Naive thymus-derived CD8-positive, alpha-beta T cell (primary cell): ENCODE measurements at regions not wholly inside any gene's neighbourhood (a gene's known extent, or its start where the extent isn't known, plus 50 kb on each side); places are given as distances from the start of the nearest gene placed in this dataset.
"Not testable (repeated sequence)": the region's sequence is repeated elsewhere in the genome, so short reads cannot be mapped to it uniquely, and the experiment has no call there.

Source experiments
- ATAC-seq, 2 donors: fragments of 150-1000 bp; cut with Tn5 transposase in 1 of 2; sonication (Bioruptor Pico), chemical (Tn5 transposase) in 1 of 2; 1 replicate in 1 of 2; 2 replicates in 1 of 2; pipeline ENCODE4 v1.10.0; 2021; ENCODE audit warnings: mild to moderate bottlenecking in 2 of 2, moderate library complexity in 2 of 2
- POLR2A ChIA-PET: fragments of 350-600 bp; sonication (Branson Sonifier 250); formaldehyde crosslinking; loops from one replicate; lab custom pipeline; 2021; ENCODE audit warnings: antibody characterized with exemption; lab: Charles Lee
- DNase-seq, 10 donors: peaks; one replicate each; pipeline versions ENCODE4 v3.0.0 to v3.0.0-alpha.2; 2020 to 2022
- H3K27ac Mint-ChIP-seq, 10 donors: one replicate each; pipeline ENCODE4 v1.8.0; 2020 to 2022; ENCODE audit warnings: mild to moderate bottlenecking in 10 of 10, mixed read lengths in 10 of 10, moderate library complexity in 4 of 10, inconsistent platforms in 1 of 10
- H3K27me3 Mint-ChIP-seq, 5 donors: one replicate each; pipeline ENCODE4 v1.8.0; 2021 to 2022; ENCODE audit warnings: mixed read lengths in 5 of 5
- H3K36me3 Mint-ChIP-seq, 3 donors: one replicate each; pipeline ENCODE4 v1.8.0; 2020 to 2022; ENCODE audit warnings: mixed read lengths in 3 of 3, mild to moderate bottlenecking in 2 of 3, inconsistent platforms in 1 of 3
- H3K4me1 Mint-ChIP-seq, 4 donors: one replicate each; pipeline ENCODE4 v1.8.0; 2021 to 2022; ENCODE audit warnings: mixed read lengths in 4 of 4
- H3K4me3 Mint-ChIP-seq, 10 donors: one replicate each; pipeline ENCODE4 v1.8.0; 2020 to 2022; ENCODE audit warnings: mild to moderate bottlenecking in 10 of 10, mixed read lengths in 10 of 10, moderate library complexity in 6 of 10, inconsistent platforms in 1 of 10
- H3K9me3 Mint-ChIP-seq, 9 donors: one replicate each; pipeline ENCODE4 v1.8.0; 2020 to 2022; ENCODE audit warnings: mixed read lengths in 9 of 9, mild to moderate bottlenecking in 3 of 9, inconsistent platforms in 1 of 9, moderate library complexity in 1 of 9

DNA sequence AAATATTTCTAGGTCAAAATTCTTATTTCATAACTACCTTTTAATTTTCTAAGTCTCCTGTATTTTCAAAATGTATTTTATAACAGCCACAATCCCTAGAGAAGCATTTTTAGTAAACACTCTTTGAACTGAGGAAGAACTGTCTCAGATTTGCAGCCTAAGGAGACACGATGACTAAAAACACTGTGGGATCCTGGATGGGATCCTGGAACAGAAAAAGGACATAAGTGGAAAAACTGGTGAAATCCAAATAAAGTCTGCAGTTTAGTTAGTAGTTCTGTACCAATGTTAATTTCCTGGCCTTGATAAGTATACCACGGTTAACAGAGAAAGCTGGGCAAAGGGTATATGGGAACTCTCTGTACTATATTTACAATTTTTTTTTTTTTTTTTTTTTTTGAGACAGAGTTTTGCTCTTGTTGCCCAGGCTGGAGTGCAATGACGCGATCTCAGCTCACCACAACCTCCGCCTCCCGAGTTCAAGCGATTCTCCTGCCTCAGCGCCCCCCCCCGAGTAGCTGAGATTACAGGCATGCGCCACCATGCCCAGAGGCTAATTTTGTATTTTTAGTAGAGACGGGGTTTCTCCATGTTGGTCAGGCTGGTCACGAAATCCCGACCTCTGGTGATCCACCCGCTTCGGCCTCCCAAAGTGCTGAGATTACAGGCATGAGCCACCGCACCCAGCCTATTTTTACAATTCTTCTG is 600.2 kb upstream of the DIPK2B start:
- H3K4me3 Mint-ChIP-seq, POLR2A ChIA-PET, H3K27ac Mint-ChIP-seq, H3K27me3 Mint-ChIP-seq, H3K36me3 Mint-ChIP-seq, H3K9me3 Mint-ChIP-seq: not testable (repeated sequence)
- DNase-seq (peak in 6 of 10 donors; percentile 9 to 41 (median 19)), ATAC-seq (peak; percentile 37 to 68)
- peaks cover 0 to 26% (median 20%) of the 10 kb centered on the region in 4 donors for H3K4me1 Mint-ChIP-seq

DNA sequence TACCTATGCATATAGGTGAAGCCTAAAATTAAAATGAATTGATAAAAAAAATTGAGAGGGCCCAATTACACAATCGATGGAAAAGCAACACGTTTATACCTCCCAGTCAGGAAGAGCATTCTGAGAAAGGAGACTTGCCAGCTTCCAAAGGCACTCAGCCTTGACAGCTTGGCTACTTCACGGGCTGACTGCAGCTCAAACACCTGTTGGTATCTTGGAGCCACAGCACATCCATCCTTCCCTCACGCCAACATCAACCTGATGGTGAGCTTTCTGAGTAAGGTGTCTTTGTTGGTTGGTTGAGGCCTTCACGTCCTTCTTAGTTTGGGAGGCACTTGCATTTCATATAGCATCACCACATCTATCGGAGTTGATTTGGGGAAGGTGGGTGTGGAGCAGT is 598.9 kb upstream of the DIPK2B start:
- POLR2A ChIA-PET, result no interaction called here
- no peak for ATAC-seq
- Mint-ChIP-seq H3K4me1 (peaks cover 0 to 22% (median 16%) of the 10 kb centered on the region in 4 donors), H3K36me3 (no peaks in the 10 kb centered on the region), H3K27me3 (no peaks in the 10 kb centered on the region), H3K9me3 (no peaks in the 10 kb centered on the region), H3K4me3 (no peak overlapping the region), H3K27ac (no peak overlapping the region)
- DNase-seq, result no peak

DNA sequence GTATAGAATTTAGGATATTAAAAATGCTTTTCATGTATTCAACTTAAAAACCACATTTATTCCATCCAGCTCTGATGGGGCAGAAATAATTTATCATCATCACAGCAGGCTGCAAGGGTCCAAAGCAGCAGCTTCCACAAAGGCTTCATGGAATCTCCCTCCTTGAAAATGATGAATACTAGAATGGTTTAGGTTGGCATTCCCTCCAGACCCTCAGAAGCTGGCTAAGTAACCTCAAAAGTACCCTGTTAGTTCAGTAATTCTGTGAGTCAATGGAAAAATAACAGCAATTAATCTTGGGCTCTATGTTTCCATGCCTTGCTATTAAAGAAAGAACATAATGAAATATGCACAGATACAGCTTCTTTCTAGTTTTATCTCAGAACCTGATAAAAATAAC is 594.9 kb upstream of the DIPK2B start:
- DNase-seq (no peak), ATAC-seq (no peak)
- no peaks in the 10 kb centered on the region for H3K27me3 Mint-ChIP-seq
- no peaks in the 10 kb centered on the region for H3K9me3 Mint-ChIP-seq
- H3K4me3 Mint-ChIP-seq, result no peak overlapping the region
- no peaks in the 10 kb centered on the region for H3K36me3 Mint-ChIP-seq
- POLR2A ChIA-PET, result no interaction called here
- no peak overlapping the region for H3K27ac Mint-ChIP-seq
- peaks cover 1 to 15% (median 10%) of the 10 kb centered on the region in 4 donors for H3K4me1 Mint-ChIP-seq

DNA sequence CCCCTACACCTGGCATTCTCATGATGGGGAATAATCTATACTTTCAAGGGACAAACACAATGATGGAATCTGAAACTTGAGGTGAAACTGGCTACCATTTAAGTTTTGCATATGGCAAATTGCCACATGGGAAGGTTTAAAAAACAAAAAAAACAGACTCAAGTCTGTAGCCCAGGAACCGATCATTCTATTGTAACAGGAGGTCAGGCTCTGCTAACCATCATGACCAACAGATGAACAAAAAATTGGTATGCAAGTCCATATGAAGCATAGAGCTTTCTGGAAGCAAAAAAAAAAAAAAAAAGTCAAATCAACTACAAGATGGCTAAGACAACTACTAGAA is 594.3 kb upstream of the DIPK2B start:
- DNase-seq (no peak), ATAC-seq (no peak)
- H3K9me3 Mint-ChIP-seq, result no peaks in the 10 kb centered on the region
- peaks cover 1 to 15% (median 10%) of the 10 kb centered on the region in 4 donors for H3K4me1 Mint-ChIP-seq
- H3K36me3 Mint-ChIP-seq, result no peaks in the 10 kb centered on the region
- H3K27me3 Mint-ChIP-seq, result no peaks in the 10 kb centered on the region
- H3K27ac Mint-ChIP-seq, result peak overlapping the region in 1 of 10 donors; percentile 18
- POLR2A ChIA-PET, result no interaction called here
- H3K4me3 Mint-ChIP-seq, result no peak overlapping the region

DNA sequence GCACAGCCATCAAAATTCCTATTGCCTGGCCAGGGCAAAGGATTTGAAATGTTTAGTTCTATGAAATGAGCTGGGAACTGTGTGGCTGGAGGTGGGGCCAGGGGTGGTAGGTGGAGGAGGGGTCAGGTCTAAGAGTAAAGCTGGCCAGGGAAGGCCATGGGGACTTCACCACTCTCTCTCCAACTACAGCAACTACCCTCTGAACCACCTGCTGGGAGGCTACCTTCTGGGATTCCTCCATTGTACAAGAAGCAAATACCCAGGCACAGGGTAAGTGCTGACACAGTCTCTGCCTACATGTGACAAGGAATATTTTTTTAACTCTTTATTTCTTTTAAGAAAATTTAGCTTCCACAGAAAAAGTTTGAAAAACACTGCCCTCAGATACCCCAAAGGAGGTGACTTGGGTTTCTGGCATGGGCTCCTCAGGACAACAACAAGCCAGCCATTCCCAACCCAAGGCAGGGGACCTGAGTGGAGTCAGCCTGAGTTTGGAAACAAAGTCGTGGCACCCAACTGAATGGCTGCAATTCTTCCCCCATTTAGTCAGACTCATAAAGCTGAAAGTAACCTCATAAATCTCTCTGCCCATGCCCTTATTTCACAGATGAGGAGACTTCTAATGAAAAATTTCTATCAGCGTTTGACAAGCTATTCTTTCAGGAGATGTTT is 593.8 kb upstream of the DIPK2B start:
- ATAC-seq (no peak), DNase-seq (no peak)
- POLR2A ChIA-PET, result no interaction called here
- Mint-ChIP-seq H3K27ac (no peak overlapping the region), H3K4me3 (no peak overlapping the region), H3K4me1 (peaks cover 1 to 15% (median 10%) of the 10 kb centered on the region in 4 donors), H3K27me3 (no peaks in the 10 kb centered on the region), H3K36me3 (no peaks in the 10 kb centered on the region), H3K9me3 (no peaks in the 10 kb centered on the region)

DNA sequence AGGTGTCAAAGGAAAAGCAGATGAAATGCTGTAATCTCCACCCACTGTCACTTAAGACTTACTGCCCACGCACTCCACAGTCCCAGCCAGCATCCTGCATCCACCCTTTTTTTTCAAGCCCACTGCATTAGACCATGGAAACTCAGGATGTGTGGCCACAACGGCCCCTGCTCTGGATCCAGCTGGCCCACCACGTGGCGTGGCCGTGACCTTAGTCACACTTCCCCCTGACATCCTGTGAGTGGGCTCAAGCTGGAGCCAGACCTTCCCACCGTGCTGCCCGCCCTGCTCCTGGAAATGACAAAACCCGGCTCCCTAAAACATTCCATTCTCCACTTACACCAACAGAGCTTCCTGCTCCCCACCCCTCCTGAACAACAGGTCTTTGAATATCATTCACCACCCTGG is 588.3 kb upstream of the DIPK2B start:
- POLR2A ChIA-PET, result no interaction called here
- no peak for ATAC-seq
- Mint-ChIP-seq H3K9me3 (no peaks in the 10 kb centered on the region), H3K27ac (peak overlapping the region in 2 of 10 donors; percentile 11 to 87), H3K27me3 (no peaks in the 10 kb centered on the region), H3K4me1 (peaks cover 8 to 10% (median 9%) of the 10 kb centered on the region in 4 donors), H3K4me3 (peak overlapping the region in 1 of 10 donors; percentile 2), H3K36me3 (peaks cover 0 to 2% (median 0%) of the 10 kb centered on the region in 3 donors)
- DNase-seq, result no peak

DNA sequence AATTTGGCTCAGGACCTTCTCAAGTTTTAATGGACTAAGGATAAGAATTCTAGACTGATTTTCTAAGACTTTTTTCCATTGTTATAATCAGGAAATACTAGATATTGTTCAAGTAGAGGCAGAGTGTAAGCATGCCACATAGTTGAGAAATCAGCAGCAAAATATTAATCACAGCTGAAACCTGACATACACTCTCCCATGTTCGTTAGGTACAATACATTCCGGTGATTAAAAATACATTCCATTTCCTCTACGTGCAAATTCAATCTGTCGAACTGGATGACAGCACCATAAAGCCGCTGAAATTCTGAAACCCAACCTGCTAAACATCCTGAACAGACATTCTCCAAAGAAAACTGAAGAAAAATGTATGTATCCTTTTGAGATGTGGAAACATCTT is 587.6 kb upstream of the DIPK2B start:
- Mint-ChIP-seq H3K4me3 (no peak overlapping the region), H3K9me3 (no peaks in the 10 kb centered on the region), H3K36me3 (peaks cover 0 to 2% (median 0%) of the 10 kb centered on the region in 3 donors), H3K27ac (no peak overlapping the region), H3K4me1 (peaks cover 6 to 10% (median 7%) of the 10 kb centered on the region in 4 donors), H3K27me3 (no peaks in the 10 kb centered on the region)
- no peak for ATAC-seq
- POLR2A ChIA-PET, result no interaction called here
- no peak for DNase-seq

DNA sequence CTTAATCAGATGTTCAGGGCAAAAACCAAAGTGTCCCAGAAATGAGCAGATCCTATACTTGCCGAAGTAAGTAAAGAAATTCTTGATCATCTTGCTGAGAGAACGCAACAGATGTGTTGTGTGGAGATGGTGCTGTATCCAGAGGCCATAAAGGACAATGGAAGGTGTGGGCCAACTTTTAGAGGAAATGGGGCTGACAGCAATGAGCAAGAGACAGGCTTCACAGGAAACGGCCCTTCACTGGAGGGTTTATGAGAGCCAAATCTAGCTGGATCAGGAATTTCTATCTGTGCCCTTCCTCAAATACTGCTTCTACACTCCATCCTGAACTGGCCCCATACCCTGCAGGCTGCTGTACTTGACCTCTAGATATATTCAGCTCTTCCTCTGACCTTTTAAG is 583.9 kb upstream of the DIPK2B start:
- H3K4me1 Mint-ChIP-seq, result peaks cover 6 to 10% (median 7%) of the 10 kb centered on the region in 4 donors
- peak overlapping the region in 1 of 10 donors; percentile 16 for H3K27ac Mint-ChIP-seq
- no peak overlapping the region for H3K4me3 Mint-ChIP-seq
- ATAC-seq (no peak), DNase-seq (no peak)
- no peaks in the 10 kb centered on the region for H3K9me3 Mint-ChIP-seq
- POLR2A ChIA-PET, result no interaction called here
- H3K36me3 Mint-ChIP-seq, result peaks cover 0 to 2% (median 0%) of the 10 kb centered on the region in 3 donors
- H3K27me3 Mint-ChIP-seq, result no peaks in the 10 kb centered on the region

DNA sequence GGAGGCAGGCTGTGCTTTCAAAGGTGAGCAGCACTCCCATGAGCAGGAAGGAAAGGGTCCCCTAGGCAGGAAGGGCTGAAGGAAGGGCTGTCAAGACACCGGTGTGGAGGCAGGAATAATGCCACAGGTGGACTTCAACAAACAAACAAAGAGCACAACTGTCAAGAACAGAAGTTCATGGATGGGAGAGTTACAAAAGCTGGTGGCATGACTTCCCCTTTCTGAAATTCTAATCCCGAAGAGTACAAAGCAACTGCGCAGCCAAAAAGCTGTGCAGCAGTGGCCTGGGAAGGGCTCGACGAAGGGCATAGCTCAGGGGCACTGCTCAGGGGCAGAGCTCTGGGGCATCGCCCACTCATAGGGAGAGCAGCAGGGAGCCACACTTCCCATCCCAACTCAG is 582.3 kb upstream of the DIPK2B start:
- Mint-ChIP-seq H3K4me1 (peaks cover 0 to 4% (median under 1%) of the 10 kb centered on the region in 4 donors), H3K27ac (no peak overlapping the region), H3K27me3 (no peaks in the 10 kb centered on the region), H3K36me3 (peaks cover 0 to 2% (median 0%) of the 10 kb centered on the region in 3 donors), H3K4me3 (no peak overlapping the region), H3K9me3 (no peaks in the 10 kb centered on the region)
- DNase-seq, result no peak
- POLR2A ChIA-PET, result no interaction called here
- no peak for ATAC-seq

DNA sequence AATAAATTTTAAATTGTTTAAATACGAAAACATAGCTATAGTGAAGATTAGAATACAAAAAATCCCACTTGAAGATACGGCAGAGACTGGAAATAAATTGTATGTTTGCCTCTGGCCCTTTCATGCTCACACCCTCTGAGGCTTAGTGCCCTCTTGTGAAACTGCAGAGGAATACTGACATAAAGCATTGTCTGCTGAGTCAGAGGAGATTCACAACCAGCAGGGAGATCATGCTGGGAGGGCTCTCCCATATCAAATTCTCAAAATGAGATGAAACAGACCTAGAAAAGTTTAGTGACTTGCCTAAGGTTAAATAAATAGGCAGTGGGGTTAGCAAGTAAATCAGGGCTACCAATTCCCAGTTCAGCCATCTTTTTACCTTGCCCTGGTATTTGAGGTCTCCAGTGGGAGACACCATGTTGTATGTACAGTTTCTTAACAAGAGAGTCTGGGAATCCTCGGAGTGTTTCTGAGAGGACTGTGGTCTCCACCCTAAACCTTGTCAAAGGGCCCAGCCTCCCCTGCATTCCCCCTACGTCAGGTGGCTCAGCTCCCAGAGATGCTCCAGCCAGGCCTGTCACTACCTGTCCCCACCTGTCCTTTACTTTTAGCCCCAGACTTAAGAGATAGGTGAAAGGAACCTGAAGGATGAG is 581.4 kb upstream of the DIPK2B start:
- Mint-ChIP-seq H3K27ac (no peak overlapping the region), H3K27me3 (no peaks in the 10 kb centered on the region), H3K4me3 (no peak overlapping the region), H3K9me3 (no peaks in the 10 kb centered on the region), H3K36me3 (peaks cover 0 to 2% (median 0%) of the 10 kb centered on the region in 3 donors), H3K4me1 (peaks cover 0 to 3% (median 1%) of the 10 kb centered on the region in 4 donors)
- ATAC-seq, result no peak
- DNase-seq, result no peak
- POLR2A ChIA-PET, result no interaction called here

DNA sequence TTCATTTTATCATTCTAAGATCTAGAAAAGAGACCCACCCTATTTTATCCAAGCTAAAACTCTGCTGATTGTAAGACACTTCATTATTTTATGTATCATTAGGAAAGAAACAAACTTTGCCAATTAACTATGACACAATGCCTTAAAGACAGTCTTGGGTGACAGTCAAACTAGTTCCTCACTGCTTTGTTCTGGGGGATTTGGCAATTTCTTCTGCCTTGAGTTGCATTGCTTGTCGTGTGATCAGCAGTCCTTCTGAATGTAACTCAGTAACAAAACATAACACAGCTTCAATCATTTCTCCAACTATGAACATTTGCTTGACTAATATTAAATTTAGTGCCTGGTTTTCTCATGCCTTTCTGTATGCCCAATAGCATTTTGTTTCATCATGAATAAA is 577.9 kb upstream of the DIPK2B start:
- no peak overlapping the region for H3K27ac Mint-ChIP-seq
- POLR2A ChIA-PET, result no interaction called here
- no peak for ATAC-seq
- no peaks in the 10 kb centered on the region for H3K9me3 Mint-ChIP-seq
- no peak overlapping the region for H3K4me3 Mint-ChIP-seq
- no peak for DNase-seq
- H3K36me3 Mint-ChIP-seq, result no peaks in the 10 kb centered on the region
- H3K27me3 Mint-ChIP-seq, result no peaks in the 10 kb centered on the region
- peaks cover 0 to 5% (median 2%) of the 10 kb centered on the region in 4 donors for H3K4me1 Mint-ChIP-seq

DNA sequence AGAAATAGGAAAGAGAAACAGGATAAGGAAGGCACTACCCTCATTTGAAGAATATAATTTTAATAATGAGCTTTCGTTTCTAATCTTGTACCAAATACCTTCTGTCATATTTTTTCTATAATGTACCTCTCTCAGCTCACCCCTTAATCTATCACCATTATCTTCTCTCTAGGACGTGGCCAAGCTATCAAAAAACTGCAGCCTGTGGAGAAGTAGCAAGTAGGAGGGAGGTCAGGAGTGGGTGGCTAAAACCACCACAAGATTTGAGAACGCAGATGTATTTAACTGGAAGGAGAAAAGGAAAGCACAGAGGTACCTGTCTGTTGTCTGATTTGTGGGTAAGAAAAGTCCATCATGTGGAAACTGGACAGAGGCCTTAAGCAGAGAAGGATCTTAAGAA is 576.7 kb upstream of the DIPK2B start:
- Mint-ChIP-seq H3K4me3 (no peak overlapping the region), H3K9me3 (no peaks in the 10 kb centered on the region), H3K4me1 (peaks cover 0 to 12% (median 6%) of the 10 kb centered on the region in 4 donors), H3K36me3 (no peaks in the 10 kb centered on the region), H3K27me3 (no peaks in the 10 kb centered on the region), H3K27ac (peak overlapping the region in 1 of 10 donors; percentile 29)
- POLR2A ChIA-PET, result no interaction called here
- DNase-seq (no peak), ATAC-seq (no peak)

DNA sequence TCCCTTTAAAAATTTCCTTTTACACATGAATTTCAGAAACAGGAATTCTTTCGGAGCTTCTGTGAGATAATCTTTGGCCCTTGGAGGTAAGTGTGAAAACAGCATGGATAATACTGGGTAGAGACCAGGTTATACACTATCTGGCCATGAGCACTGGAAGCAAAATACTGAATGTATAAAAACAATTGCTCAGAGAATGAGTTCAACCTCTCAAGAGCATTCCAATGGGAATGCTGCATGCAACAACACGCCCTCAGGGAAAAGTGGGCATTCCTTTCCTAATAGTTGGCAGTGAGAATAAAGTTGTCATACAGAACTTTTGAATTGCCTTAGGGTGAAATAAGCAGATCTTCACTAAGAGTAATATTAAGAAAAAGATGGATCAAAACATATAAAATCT is 574.8 kb upstream of the DIPK2B start:
- Mint-ChIP-seq H3K9me3 (no peaks in the 10 kb centered on the region), H3K27me3 (no peaks in the 10 kb centered on the region), H3K4me3 (no peak overlapping the region), H3K4me1 (peaks cover 6 to 28% (median 22%) of the 10 kb centered on the region in 4 donors), H3K27ac (no peak overlapping the region), H3K36me3 (no peaks in the 10 kb centered on the region)
- DNase-seq (no peak), ATAC-seq (no peak)
- POLR2A ChIA-PET, result no interaction called here
